ENCODE measurements at regions not wholly inside any gene's neighbourhood (a gene's known extent, or its start where the extent isn't known, plus 50 kb on each side); places are given as distances from the start of the nearest gene placed in this dataset.

GRCh38 chr4:19117022-19117421, 1095.5 kb upstream of the LCORL start:
- H3K79me1 ChIP-seq (ENCODE audit: insufficient read depth, low read depth, low read length, poor library complexity, severe bottlenecking), result no peaks in the 10 kb centered on the region
- H4K91ac ChIP-seq (ENCODE audit: insufficient read length, low read depth, low read length), result no peak overlapping the region
- TF ChIP-seq CTCF (conservative IDR thresholded peaks at IDR 0.05), result no peak
- no peaks in the 10 kb centered on the region for H3K4me1 Mint-ChIP-seq
- H2AFZ ChIP-seq (ENCODE audit: low read length), result no peak overlapping the region
- H4K20me1 ChIP-seq (ENCODE audit: control insufficient read depth, insufficient read depth, insufficient read length), result no peaks in the 10 kb centered on the region
- H3K18ac ChIP-seq (ENCODE audit: insufficient read length, low read depth, low read length), result no peak overlapping the region
- H3K4me1 ChIP-seq (ENCODE audit: insufficient read depth, low read length), result no peaks in the 10 kb centered on the region
- no peaks in the 10 kb centered on the region for H3K27me3 Mint-ChIP-seq (ENCODE audit: low read depth)
- no peak overlapping the region for H2BK5ac ChIP-seq (ENCODE audit: insufficient read length, low read length)
- no peak overlapping the region for H3K4me3 Mint-ChIP-seq
- H2BK12ac ChIP-seq (ENCODE audit: insufficient read length, low read depth, low read length), result no peak overlapping the region
- H3K4ac ChIP-seq (ENCODE audit: low read depth, low read length), result no peak overlapping the region
- DNase-seq, result no peak
- H3T11ph ChIP-seq (ENCODE audit: low read length), result no peak overlapping the region
- no peak overlapping the region for H2BK120ac ChIP-seq (ENCODE audit: low read depth, low read length, poor library complexity, severe bottlenecking)
- no peaks in the 10 kb centered on the region for H3K27me3 ChIP-seq (ENCODE audit: insufficient read depth, low read length)
- no peaks in the 10 kb centered on the region for H3K79me2 ChIP-seq (ENCODE audit: insufficient read depth, low read length)
- H3K4me2 ChIP-seq (ENCODE audit: insufficient read depth, insufficient read length, low read length), result no peak overlapping the region
- no peak overlapping the region for H4K8ac ChIP-seq (replicated peaks; ENCODE audit: insufficient read length, low read depth, low read length)
- no peak overlapping the region for H3K27ac Mint-ChIP-seq
- no peaks in the 10 kb centered on the region for H3K9me3 ChIP-seq (ENCODE audit: control insufficient read depth, low read depth, low read length)
- H3K56ac ChIP-seq (ENCODE audit: insufficient read length, low read depth, low read length), result no peak overlapping the region
- H2BK20ac ChIP-seq (ENCODE audit: low read depth, low read length, poor library complexity, severe bottlenecking), result no peak overlapping the region
- no peak overlapping the region for H2AK5ac ChIP-seq (ENCODE audit: insufficient read length, low read length)
- H4K5ac ChIP-seq (ENCODE audit: insufficient read length, low read depth, low read length), result no peak overlapping the region
- no peaks in the 10 kb centered on the region for H3K36me3 Mint-ChIP-seq (ENCODE audit: insufficient read depth in 1 of 3, low read depth in 3 of 3)
- H3K23ac ChIP-seq (ENCODE audit: insufficient read length, low read depth, low read length), result no peak overlapping the region
- H3K23me2 ChIP-seq (ENCODE audit: insufficient read length, low read depth, low read length, poor library complexity, severe bottlenecking), result no peaks in the 10 kb centered on the region
- H3K9ac ChIP-seq (ENCODE audit: extremely low read depth, insufficient read length, low read length), result no peak overlapping the region
- H3K27ac ChIP-seq (ENCODE audit: insufficient read length, low read depth, low read length), result no peak overlapping the region
- H3K9me3 Mint-ChIP-seq, result no peaks in the 10 kb centered on the region
- no peak overlapping the region for H3K14ac ChIP-seq (ENCODE audit: insufficient read depth, low read length)
- H2BK15ac ChIP-seq (ENCODE audit: low read depth, low read length), result no peak overlapping the region
- no CpG with 5 or more reads among the region's 2 CpGs for WGBS (ENCODE audit: extremely low coverage, insufficient read length, low lambda C conversion rate)
